Cardiac fibroblast (primary cell): ENCODE measurements at regions not wholly inside any gene's neighbourhood (a gene's known extent, or its start where the extent isn't known, plus 50 kb on each side); places are given as distances from the start of the nearest gene placed in this dataset.

Experiments used
- DNase-seq, 2 donors: peaks; one replicate each; pipeline versions ENCODE4 v3.0.0 to v3.0.0-alpha.2; 2010; ENCODE audit warnings: low read depth in 2 of 2
- H3K4me3 ChIP-seq, 2 donors: replicated peaks in 1 of 2; 1 replicate in 1 of 2; 2 replicates in 1 of 2; pipeline ENCODE4 v1.5.1; 2011; ENCODE audit warnings: low read depth in 2 of 2, low read length in 2 of 2, mild to moderate bottlenecking in 2 of 2, moderate library complexity in 1 of 2
- CTCF ChIP-seq: IDR thresholded peaks from one replicate; pipeline ENCODE4 v1.5.1; 2011; ENCODE audit warnings: low read depth, mild to moderate bottlenecking, low read length, inconsistent platforms

GRCh38 chr3:6510713-6511112 lies 350.2 kb upstream of the GRM7 start:
- H3K4me3 ChIP-seq: no peak overlapping the region
- no peak for TF ChIP-seq CTCF
- no peak for DNase-seq

- no peak for DNase-seq
- no peak overlapping the region for H3K4me3 ChIP-seq
- TF ChIP-seq CTCF: no peak
These were observed 348.6 kb upstream of the GRM7 start for GRCh38 chr3:6512172-6512800.

GRCh38 chr3:6516143-6516542 lies 344.8 kb upstream of the GRM7 start:
- H3K4me3 ChIP-seq: no peak overlapping the region
- no peak for DNase-seq
- no peak for TF ChIP-seq CTCF

GRCh38 chr3:6516694-6517093 lies 344.2 kb upstream of the GRM7 start:
- TF ChIP-seq CTCF: no peak
- DNase-seq: no peak
- no peak overlapping the region for H3K4me3 ChIP-seq

GRCh38 chr3:6518709-6519345 lies 342.1 kb upstream of the GRM7 start:
- H3K4me3 ChIP-seq: no peak overlapping the region
- no peak for DNase-seq
- no peak for TF ChIP-seq CTCF

- no peak for TF ChIP-seq CTCF
- DNase-seq: no peak
- no peak overlapping the region for H3K4me3 ChIP-seq
These were observed 339.4 kb upstream of the GRM7 start for GRCh38 chr3:6521369-6522113.
